ENCODE measurements at regions not wholly inside any gene's neighbourhood (a gene's known extent, or its start where the extent isn't known, plus 50 kb on each side); places are given as distances from the start of the nearest gene placed in this dataset.

DNA sequence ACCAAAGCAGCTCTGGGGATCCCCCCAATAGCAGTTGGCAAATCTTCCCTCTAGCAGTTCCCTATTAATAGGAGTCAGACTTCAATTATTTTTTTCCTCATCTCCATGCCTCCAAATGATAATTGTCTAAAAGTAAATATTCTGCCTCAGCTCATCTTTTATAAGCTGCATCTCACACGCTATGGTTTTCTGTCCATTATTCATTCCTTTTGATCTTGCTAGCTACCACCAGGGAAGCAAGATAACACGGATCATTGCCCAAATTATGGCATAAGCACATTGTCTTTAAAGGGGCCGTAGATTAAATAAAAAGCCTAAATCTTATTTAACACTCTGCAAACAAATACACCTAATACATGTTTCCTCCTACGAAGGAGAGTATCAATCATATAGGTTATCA is 670.8 kb upstream of the FLRT2 start:
- H3K4me3 ChIP-seq (ENCODE audit: low read depth, low read length), result no peak overlapping the region
- no peak for TF ChIP-seq SCRT2 (tag by site-specific recombination; IDR thresholded peaks at IDR 0.05)
- TF ChIP-seq, protein P1, sequence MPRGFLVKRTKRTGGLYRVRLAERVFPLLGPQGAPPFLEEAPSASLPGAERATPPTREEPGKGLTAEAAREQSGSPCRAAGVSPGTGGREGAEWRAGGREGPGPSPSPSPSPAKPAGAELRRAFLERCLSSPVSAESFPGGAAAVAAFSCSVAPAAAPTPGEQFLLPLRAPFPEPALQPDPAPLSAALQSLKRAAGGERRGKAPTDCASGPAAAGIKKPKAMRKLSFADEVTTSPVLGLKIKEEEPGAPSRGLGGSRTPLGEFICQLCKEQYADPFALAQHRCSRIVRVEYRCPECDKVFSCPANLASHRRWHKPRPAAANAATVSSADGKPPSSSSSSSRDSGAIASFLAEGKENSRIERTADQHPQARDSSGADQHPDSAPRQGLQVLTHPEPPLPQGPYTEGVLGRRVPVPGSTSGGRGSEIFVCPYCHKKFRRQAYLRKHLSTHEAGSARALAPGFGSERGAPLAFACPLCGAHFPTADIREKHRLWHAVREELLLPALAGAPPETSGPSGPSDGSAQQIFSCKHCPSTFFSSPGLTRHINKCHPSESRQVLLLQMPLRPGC (tag by site-specific recombination; IDR thresholded peaks at IDR 0.05), result no peak
- no peak for TF ChIP-seq ZNF768 (tag by site-specific recombination; IDR thresholded peaks at IDR 0.05)
- no peak for TF ChIP-seq IKZF3 (tag by site-specific recombination; IDR thresholded peaks at IDR 0.05)
- TF ChIP-seq ZNF747 (tag by site-specific recombination; IDR thresholded peaks at IDR 0.05), result no peak
- peak; percentile 93 for TF ChIP-seq TCF7L2 (IDR thresholded peaks at IDR 0.05; ENCODE audit: borderline replicate concordance, low read depth, low read length)
- no peak for TF ChIP-seq ZNF121 (tag by site-specific recombination; IDR thresholded peaks at IDR 0.05)
- peak; percentile 53; the same call in 1 of the 2 replicates for TF ChIP-seq HOXD13 (CRISPR knock-in tag; IDR thresholded peaks at IDR 0.05; ENCODE audit: borderline replicate concordance)
- TF ChIP-seq SETDB1 (IDR thresholded peaks at IDR 0.05; ENCODE audit: insufficient read length, low read length), result no peak
- no peak for TF ChIP-seq GLI2 (tag by site-specific recombination; IDR thresholded peaks at IDR 0.05; ENCODE audit: borderline replicate concordance, low read depth)
- TF ChIP-seq, protein P2, sequence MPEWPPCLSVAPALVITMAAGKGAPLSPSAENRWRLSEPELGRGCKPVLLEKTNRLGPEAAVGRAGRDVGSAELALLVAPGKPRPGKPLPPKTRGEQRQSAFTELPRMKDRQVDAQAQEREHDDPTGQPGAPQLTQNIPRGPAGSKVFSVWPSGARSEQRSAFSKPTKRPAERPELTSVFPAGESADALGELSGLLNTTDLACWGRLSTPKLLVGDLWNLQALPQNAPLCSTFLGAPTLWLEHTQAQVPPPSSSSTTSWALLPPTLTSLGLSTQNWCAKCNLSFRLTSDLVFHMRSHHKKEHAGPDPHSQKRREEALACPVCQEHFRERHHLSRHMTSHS (tag by site-specific recombination; IDR thresholded peaks at IDR 0.05), result no peak
- no peak for TF ChIP-seq AEBP2 (tag by site-specific recombination; IDR thresholded peaks at IDR 0.05; ENCODE audit: borderline replicate concordance)
- TF ChIP-seq, protein P3, sequence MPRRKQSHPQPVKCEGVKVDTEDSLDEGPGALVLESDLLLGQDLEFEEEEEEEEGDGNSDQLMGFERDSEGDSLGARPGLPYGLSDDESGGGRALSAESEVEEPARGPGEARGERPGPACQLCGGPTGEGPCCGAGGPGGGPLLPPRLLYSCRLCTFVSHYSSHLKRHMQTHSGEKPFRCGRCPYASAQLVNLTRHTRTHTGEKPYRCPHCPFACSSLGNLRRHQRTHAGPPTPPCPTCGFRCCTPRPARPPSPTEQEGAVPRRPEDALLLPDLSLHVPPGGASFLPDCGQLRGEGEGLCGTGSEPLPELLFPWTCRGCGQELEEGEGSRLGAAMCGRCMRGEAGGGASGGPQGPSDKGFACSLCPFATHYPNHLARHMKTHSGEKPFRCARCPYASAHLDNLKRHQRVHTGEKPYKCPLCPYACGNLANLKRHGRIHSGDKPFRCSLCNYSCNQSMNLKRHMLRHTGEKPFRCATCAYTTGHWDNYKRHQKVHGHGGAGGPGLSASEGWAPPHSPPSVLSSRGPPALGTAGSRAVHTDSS (tag by site-specific recombination; IDR thresholded peaks at IDR 0.05), result no peak
- TF ChIP-seq ZNF266 (tag by site-specific recombination; IDR thresholded peaks at IDR 0.05; ENCODE audit: low read depth), result no peak
- ChIA-PET CTCF (interaction anchor here (0.5 kb wide), 1 partner anchor 417 kb away, joined by 3 read pairs; no protein-coding TSS in a partner anchor), POLR2A (no interaction called here)
- peaks cover 14% of the 10 kb centered on the region for H3K4me1 ChIP-seq (ENCODE audit: control insufficient read depth, insufficient read depth, low read length)
- no peaks in the 10 kb centered on the region for H3K9me3 ChIP-seq (ENCODE audit: control insufficient read depth, insufficient read depth, low read depth, low read length)
- H3K27ac ChIP-seq (ENCODE audit: extremely low read depth, low read depth, low read length), result no peak overlapping the region
- no peaks in the 10 kb centered on the region for H3K36me3 ChIP-seq (ENCODE audit: control insufficient read depth in 2 of 2, insufficient read depth in 1 of 2, low read length in 2 of 2)

DNA sequence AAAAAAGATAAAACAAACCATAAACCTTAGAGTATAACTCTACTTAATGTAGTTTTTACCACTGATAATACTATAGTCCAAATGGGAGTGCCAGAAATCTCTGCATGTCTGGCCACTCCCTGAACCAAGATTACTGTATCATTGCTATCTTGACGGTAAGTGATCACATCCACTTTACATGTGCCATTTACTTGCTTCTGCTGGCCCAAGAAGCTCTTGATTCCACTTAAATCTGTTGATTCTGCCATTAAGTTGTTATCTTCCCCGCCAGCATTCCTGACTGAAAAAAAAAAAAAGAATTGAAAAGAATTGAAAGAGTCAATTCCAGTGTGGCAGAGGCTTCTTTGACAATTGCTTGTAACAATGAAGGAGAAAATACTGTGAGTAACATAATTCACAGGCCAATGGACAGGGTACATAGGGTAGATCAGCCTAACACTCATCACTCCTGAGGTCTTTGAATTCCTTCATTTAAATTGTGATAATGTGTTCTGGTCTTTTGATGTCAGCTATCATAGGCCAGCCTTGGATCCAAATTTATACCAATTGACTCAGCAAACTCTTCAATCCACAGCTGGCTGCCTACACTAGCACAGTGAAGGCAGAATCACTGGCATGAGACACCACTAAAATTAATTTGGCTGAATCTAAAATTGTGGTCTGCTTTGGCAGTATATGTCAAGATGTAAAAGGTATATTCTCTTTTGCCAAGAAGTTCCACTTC is 665.2 kb upstream of the FLRT2 start:
- TF ChIP-seq, protein P4, sequence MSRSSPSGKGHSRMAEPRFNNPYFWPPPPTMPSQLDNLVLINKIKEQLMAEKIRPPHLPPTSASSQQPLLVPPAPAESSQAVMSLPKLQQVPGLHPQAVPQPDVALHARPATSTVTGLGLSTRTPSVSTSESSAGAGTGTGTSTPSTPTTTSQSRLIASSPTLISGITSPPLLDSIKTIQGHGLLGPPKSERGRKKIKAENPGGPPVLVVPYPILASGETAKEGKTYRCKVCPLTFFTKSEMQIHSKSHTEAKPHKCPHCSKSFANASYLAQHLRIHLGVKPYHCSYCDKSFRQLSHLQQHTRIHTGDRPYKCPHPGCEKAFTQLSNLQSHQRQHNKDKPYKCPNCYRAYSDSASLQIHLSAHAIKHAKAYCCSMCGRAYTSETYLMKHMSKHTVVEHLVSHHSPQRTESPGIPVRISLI (tag by site-specific recombination; IDR thresholded peaks at IDR 0.05), result no peak
- TF ChIP-seq ZNF148 (tag by site-specific recombination; IDR thresholded peaks at IDR 0.05; ENCODE audit: borderline replicate concordance) (no peak), ZNF544 (tag by site-specific recombination; IDR thresholded peaks at IDR 0.05) (no peak), ZNF292 (tag by site-specific recombination; IDR thresholded peaks at IDR 0.05; ENCODE audit: borderline replicate concordance, low read depth) (no peak), KLF16 (tag by site-specific recombination; IDR thresholded peaks at IDR 0.05) (no peak), ZFP37 (tag by site-specific recombination; IDR thresholded peaks at IDR 0.05) (no peak), MZF1 (tag by site-specific recombination; IDR thresholded peaks at IDR 0.05; ENCODE audit: borderline replicate concordance) (no peak), ZFP3 (tag by site-specific recombination; IDR thresholded peaks at IDR 0.05; ENCODE audit: low read depth) (no peak), ZNF184 (tag by site-specific recombination; IDR thresholded peaks at IDR 0.05) (no peak), ZNF473 (tag by site-specific recombination; IDR thresholded peaks at IDR 0.05) (no peak), KLF1 (tag by site-specific recombination; IDR thresholded peaks at IDR 0.05) (no peak)
- CTCF ChIA-PET, result no interaction called here
- Histone ChIP-seq H3K36me3 (ENCODE audit: control insufficient read depth in 2 of 2, insufficient read depth in 1 of 2, low read length in 2 of 2) (no peaks in the 10 kb centered on the region), H3K9me3 (ENCODE audit: control insufficient read depth, insufficient read depth, low read depth, low read length) (no peaks in the 10 kb centered on the region), H3K4me3 (ENCODE audit: low read depth, low read length) (no peak overlapping the region), H3K4me1 (ENCODE audit: control insufficient read depth, insufficient read depth, low read length) (no peaks in the 10 kb centered on the region), H3K27ac (ENCODE audit: extremely low read depth, low read depth, low read length) (no peak overlapping the region)
- POLR2A ChIA-PET, result interaction anchor here (0.7 kb wide), 1 partner anchor 290 kb away, joined by 3 read pairs; no protein-coding TSS in a partner anchor
